ENCODE measurements at regions not wholly inside any gene's neighbourhood (a gene's known extent, or its start where the extent isn't known, plus 50 kb on each side); places are given as distances from the start of the nearest gene placed in this dataset.

DNA sequence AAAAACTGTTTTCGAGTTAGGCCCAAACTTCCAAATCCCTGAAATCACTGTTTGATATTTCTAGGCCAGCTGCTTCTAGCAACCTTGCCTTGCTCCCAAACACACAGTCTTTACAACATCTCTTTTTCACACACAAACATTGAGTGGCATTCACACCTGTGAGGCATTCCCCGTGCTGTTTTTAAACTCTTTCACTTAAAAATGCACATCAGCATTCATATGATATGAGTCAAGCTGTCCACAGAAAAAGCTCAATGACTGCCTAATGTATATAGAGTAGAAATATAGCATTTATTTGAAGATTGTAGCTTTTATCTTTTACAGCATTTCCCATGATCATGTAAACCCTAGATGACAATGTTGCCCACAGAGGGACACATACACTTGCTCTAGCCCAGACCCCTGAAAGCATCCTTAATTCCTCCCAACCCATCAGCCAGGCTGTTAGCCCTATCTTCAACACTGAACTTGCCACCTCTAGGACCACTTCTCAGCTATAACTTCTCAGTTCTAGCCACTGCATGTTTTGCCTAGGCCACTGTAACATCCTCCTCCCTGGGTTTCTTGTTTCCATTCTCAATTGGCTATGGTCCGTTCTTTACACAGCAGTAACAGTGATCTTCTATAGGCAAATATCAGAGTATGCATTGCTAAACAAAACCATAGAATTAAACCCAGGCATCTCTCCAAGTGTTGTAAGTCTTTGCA, 782.6 kb downstream of the DIPK2A start:
- ChIA-PET CTCF (no interaction called here), POLR2A (no interaction called here)
- DNase-seq (no peak), ATAC-seq (no peak)
- Mint-ChIP-seq H3K36me3 (ENCODE audit: low read depth) (no peaks in the 10 kb centered on the region), H3K27me3 (no peaks in the 10 kb centered on the region), H3K27ac (no peak overlapping the region), H3K4me3 (no peak overlapping the region), H3K9me3 (ENCODE audit: low read depth) (no peaks in the 10 kb centered on the region), H3K4me1 (no peaks in the 10 kb centered on the region)
- intact Hi-C loops (cut with DNase I, micrococcal nuclease): no loop called here

DNA sequence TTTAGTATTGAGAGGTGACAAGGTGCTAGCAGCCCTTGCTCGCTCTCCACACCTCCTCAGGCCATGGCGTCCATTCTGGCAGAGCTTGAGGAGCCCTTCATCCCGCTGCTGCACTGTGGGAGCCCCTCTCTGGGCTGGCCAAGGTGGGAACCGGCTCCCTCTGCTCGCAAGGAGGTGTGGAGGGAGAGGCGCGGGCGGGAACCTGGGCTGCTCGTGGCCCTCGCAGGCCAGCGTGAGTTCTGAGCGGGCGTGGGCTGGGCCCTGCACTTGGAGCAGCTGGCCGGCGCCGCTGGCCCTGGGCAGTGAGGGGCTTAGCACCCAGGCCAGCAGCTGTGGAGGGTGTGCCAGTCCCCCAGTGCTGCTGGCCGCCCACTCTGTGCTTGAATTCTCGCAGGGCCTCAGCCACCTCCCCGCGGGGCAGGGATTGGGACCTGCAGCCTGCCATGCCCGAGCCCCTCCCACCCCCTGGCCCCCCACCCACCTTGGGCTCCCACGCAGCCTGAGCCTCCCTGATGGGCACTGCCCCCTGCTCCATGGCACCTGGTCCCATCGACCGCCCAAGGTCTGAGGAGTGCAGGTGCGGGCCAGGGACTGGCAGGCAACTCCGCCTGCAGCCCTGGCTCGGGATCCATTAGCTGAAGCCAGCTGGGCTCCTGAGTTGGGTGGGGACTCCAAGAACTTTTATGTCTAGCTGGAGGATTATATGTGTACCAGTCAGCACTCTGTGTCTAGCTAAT, 785.2 kb downstream of the DIPK2A start:
- Mint-ChIP-seq H3K4me1 (no peaks in the 10 kb centered on the region), H3K9me3 (ENCODE audit: low read depth) (no peaks in the 10 kb centered on the region), H3K27me3 (no peaks in the 10 kb centered on the region), H3K4me3 (no peak overlapping the region), H3K27ac (no peak overlapping the region), H3K36me3 (ENCODE audit: low read depth) (no peaks in the 10 kb centered on the region)
- intact Hi-C loops (cut with DNase I, micrococcal nuclease): no loop called here
- ATAC-seq (no peak), DNase-seq (no peak)
- ChIA-PET CTCF (no interaction called here), POLR2A (no interaction called here)

DNA sequence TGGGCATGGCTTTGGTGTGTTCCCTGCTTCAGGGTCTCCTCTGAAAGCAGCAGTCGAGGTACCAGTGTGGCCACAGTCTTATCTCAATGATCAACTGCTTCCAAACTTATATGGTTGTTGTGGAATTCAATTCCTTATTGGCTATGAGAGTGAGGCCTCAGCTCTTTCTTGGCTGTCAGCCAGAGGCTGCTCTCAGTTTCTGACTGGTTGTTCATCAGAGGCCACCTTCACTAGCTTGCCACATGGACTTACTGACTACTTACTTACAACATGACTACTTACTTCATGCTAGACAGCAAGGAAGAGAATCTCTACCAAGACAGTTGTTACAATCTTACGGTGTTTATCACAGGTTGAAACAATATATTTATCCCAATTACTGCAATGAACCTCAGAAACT, 789.2 kb downstream of the DIPK2A start:
- DNase-seq: no peak
- CTCF ChIA-PET: interaction anchor here (0.6 kb wide), 1 partner anchor 94 kb away, joined by 4 read pairs; no protein-coding TSS in a partner anchor
- H3K9me3 Mint-ChIP-seq (ENCODE audit: low read depth): no peaks in the 10 kb centered on the region
- H3K4me1 Mint-ChIP-seq: no peaks in the 10 kb centered on the region
- intact Hi-C loops (cut with DNase I, micrococcal nuclease): loop anchor here in 1 of 2 experiments (1.0 kb wide), 1 partner anchor 14 kb away; no protein-coding TSS in a partner anchor
- POLR2A ChIA-PET: no interaction called here
- peaks cover 3% of the 10 kb centered on the region for H3K27me3 Mint-ChIP-seq
- ATAC-seq: no peak
- no peaks in the 10 kb centered on the region for H3K36me3 Mint-ChIP-seq (ENCODE audit: low read depth)
- H3K27ac Mint-ChIP-seq: no peak overlapping the region
- H3K4me3 Mint-ChIP-seq: no peak overlapping the region

DNA sequence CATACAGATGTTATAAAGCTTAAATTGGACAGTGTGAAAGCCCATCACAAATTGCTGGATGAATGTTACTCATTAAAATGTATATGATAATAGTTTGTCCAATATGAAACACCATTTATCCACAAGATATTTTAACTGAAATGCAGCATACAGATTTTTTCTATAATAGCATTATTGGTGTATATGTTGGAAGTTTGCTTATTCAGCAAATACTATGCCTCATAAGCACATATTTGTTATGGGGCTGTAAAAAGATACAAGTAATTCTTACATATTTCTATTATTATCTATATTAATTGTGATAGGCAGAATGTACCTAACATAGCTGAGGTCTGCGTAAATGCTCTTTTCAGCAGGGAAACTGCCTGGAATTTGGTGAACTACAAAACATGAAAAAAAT, 790.5 kb downstream of the DIPK2A start:
- H3K9me3 Mint-ChIP-seq (ENCODE audit: low read depth): no peaks in the 10 kb centered on the region
- peaks cover 3% of the 10 kb centered on the region for H3K27me3 Mint-ChIP-seq
- no peak overlapping the region for H3K27ac Mint-ChIP-seq
- ATAC-seq: no peak
- ChIA-PET POLR2A (no interaction called here), CTCF (interaction anchor here (0.7 kb wide), 1 partner anchor 385 kb away, joined by 3 read pairs; no protein-coding TSS in a partner anchor)
- no peaks in the 10 kb centered on the region for H3K36me3 Mint-ChIP-seq (ENCODE audit: low read depth)
- no peak for DNase-seq
- intact Hi-C loops (cut with DNase I, micrococcal nuclease): no loop called here
- no peak overlapping the region for H3K4me3 Mint-ChIP-seq
- H3K4me1 Mint-ChIP-seq: no peaks in the 10 kb centered on the region

DNA sequence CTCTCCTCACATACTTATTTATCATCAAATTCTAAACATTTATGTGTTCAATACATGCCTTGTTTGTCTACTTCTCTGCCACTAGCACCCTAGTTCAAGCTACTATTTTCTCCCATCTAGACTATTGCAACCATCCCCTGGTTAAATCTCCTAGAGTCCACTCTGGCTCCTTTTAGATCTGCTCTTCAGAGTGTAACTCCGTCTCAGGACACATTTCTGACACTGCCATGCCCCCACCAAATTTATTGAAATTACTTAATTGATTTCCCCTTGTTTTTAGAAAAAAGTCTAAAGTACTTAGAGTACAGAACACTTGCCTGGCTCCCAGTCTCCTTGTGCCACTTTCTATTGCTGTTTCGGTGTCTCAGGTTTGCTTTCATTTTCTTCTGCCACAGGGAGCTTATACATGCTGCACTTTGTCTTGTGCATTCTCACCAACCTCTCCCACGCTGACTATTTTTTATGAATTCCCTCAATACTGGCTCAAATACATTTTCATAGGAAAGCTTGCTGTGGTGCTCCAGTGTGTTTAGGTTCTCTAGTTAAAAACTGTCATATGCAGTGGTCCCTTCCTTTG, 792.3 kb downstream of the DIPK2A start:
- ChIA-PET POLR2A (no interaction called here), CTCF (interaction anchor here (0.7 kb wide), 1 partner anchor 150 kb away, joined by 3 read pairs; no protein-coding TSS in a partner anchor)
- intact Hi-C loops (cut with DNase I, micrococcal nuclease): no loop called here
- Mint-ChIP-seq H3K9me3 (ENCODE audit: low read depth) (no peaks in the 10 kb centered on the region), H3K27ac (no peak overlapping the region), H3K4me1 (no peaks in the 10 kb centered on the region), H3K36me3 (ENCODE audit: low read depth) (no peaks in the 10 kb centered on the region), H3K27me3 (peaks cover 3% of the 10 kb centered on the region), H3K4me3 (no peak overlapping the region)
- ATAC-seq: no peak
- DNase-seq: no peak

DNA sequence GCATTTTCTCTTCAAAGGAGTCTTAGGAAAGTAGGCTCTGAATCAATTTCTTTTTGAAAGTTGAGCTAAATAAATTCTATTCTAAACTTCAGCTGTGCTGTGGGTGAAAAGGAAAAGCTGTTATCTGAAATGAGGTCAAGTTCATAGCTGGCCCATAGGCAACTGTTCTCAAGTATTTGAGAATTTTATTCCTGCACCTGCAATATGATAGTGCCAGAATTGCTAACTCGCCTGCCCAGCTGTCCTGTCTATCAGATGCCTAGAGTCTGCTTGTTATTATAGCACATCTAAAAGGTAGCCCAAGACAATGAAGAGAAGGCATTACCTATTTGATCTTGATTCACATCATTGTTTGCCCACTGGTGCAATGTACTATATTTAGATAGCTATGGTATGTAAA, 798.7 kb downstream of the DIPK2A start:
- Mint-ChIP-seq H3K4me1 (no peaks in the 10 kb centered on the region), H3K9me3 (ENCODE audit: low read depth) (no peaks in the 10 kb centered on the region), H3K27me3 (no peaks in the 10 kb centered on the region), H3K36me3 (ENCODE audit: low read depth) (no peaks in the 10 kb centered on the region), H3K27ac (no peak overlapping the region), H3K4me3 (no peak overlapping the region)
- CTCF ChIA-PET: no interaction called here
- intact Hi-C loops (cut with DNase I, micrococcal nuclease): no loop called here
- no peak for ATAC-seq
- no peak for DNase-seq
- POLR2A ChIA-PET: no interaction called here

DNA sequence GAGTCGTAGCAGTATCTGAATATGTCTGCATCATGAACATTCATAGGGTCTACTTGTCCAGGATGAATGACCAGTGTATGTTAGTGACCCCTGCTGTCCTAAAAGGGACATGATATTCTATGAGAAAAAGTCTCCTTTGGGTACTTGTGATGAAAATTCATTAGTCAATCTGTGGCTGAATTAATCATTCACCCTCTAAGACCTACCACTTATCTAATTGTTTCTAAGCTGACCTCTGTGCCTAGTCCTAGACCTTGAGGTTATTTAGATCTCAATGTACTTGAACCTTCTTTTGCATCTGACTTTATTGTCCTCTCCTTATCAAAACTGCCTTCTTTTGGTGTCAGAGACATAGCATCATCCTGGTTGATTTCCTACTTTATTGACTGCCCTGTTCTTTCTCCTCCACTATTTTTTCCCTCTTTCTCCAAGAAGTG, 799.3 kb downstream of the DIPK2A start:
- CTCF ChIA-PET: no interaction called here
- DNase-seq (no peak), ATAC-seq (no peak)
- Mint-ChIP-seq H3K27ac (no peak overlapping the region), H3K9me3 (ENCODE audit: low read depth) (no peaks in the 10 kb centered on the region), H3K4me1 (no peaks in the 10 kb centered on the region), H3K27me3 (no peaks in the 10 kb centered on the region), H3K4me3 (no peak overlapping the region), H3K36me3 (ENCODE audit: low read depth) (no peaks in the 10 kb centered on the region)
- intact Hi-C loops (cut with DNase I, micrococcal nuclease): no loop called here
- POLR2A ChIA-PET: no interaction called here

DNA sequence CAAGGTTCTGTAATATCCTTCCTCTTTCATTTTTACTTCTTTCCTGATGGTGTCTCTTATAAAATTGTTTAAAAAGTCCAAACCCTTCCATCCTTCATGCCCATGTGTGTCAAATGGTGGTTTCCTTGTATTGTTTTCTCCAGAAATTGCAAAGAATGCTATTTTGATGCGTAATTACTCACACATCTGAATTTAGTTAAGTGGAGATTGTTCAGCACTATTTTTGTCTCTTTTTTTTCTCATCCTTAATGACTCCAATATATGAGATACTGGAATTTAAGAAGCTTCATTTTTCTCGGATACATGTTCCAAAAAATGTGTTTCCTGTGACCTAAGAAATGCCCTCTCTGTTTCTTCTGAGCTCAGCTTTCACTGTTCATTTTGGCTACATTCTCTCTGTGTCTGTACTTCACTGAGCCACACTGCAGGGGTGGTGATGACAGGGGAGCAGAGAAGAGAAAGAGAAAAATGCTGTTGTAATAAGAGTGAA, 799.8 kb downstream of the DIPK2A start:
- no peaks in the 10 kb centered on the region for H3K9me3 Mint-ChIP-seq (ENCODE audit: low read depth)
- H3K4me3 Mint-ChIP-seq: no peak overlapping the region

DNA sequence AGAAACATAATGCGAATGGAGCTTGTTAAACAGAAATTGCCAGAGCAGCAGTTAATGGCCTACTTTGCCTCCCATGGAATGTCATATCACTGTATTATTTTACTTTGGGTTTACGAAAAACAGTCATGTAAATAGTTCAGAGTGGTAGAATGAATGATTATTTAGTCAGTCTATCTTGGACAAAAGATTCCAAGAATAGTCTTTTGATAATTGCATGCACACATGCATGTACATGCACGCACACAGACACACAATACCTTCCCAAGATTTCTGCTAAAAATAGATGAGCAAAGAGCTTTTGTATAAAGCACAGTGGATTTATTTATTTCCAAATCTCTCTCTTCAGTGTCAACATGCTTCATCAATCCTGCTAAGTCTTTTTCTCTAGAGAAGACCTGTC, 800.7 kb downstream of the DIPK2A start:
- no peak overlapping the region for H3K27ac Mint-ChIP-seq
- no peak overlapping the region for H3K4me3 Mint-ChIP-seq
- no peaks in the 10 kb centered on the region for H3K27me3 Mint-ChIP-seq
- no peaks in the 10 kb centered on the region for H3K9me3 Mint-ChIP-seq (ENCODE audit: low read depth)
- ChIA-PET CTCF (interaction anchor here (0.9 kb wide), 1 partner anchor 9 kb away, joined by 3 read pairs; no protein-coding TSS in a partner anchor), POLR2A (no interaction called here)
- no peak for ATAC-seq
- intact Hi-C loops (cut with DNase I, micrococcal nuclease): no loop called here
- no peaks in the 10 kb centered on the region for H3K4me1 Mint-ChIP-seq
- DNase-seq: no peak
- no peaks in the 10 kb centered on the region for H3K36me3 Mint-ChIP-seq (ENCODE audit: low read depth)

More for the DNA sequence above, 799.8 kb downstream of the DIPK2A start:
- ATAC-seq: no peak
- Mint-ChIP-seq H3K27me3 (no peaks in the 10 kb centered on the region), H3K27ac (no peak overlapping the region), H3K36me3 (ENCODE audit: low read depth) (no peaks in the 10 kb centered on the region), H3K4me1 (no peaks in the 10 kb centered on the region)
- CTCF ChIA-PET: no interaction called here
- POLR2A ChIA-PET: no interaction called here
- no peak for DNase-seq
- intact Hi-C loops (cut with DNase I, micrococcal nuclease): no loop called here

DNA sequence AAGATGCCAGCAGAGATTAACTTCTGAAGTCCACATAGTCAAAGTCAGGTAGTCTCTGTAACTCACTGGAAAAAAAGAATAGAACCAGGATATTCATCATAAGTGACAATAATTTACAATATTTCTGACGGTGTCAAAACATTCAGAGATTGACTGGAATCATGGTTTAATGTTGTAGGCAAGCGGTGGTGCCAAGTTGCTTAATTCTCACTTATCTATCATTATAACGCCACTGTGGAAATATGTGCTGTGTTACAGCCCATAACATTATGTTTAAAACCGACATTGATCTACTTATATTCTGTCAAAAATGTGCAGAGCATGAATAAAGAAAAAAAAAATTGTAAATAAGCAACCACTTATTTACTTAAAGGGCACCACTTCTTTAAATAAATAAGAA, 801.7 kb downstream of the DIPK2A start:
- H3K36me3 Mint-ChIP-seq (ENCODE audit: low read depth): no peaks in the 10 kb centered on the region
- H3K9me3 Mint-ChIP-seq (ENCODE audit: low read depth): no peaks in the 10 kb centered on the region
- H3K27me3 Mint-ChIP-seq: no peaks in the 10 kb centered on the region
- no peak overlapping the region for H3K4me3 Mint-ChIP-seq
- POLR2A ChIA-PET: no interaction called here
- DNase-seq (no peak), ATAC-seq (no peak)
- CTCF ChIA-PET: interaction anchor here (0.9 kb wide), 1 partner anchor 10 kb away, joined by 3 read pairs; no protein-coding TSS in a partner anchor
- H3K4me1 Mint-ChIP-seq: no peaks in the 10 kb centered on the region
- intact Hi-C loops (cut with DNase I, micrococcal nuclease): no loop called here
- H3K27ac Mint-ChIP-seq: no peak overlapping the region

DNA sequence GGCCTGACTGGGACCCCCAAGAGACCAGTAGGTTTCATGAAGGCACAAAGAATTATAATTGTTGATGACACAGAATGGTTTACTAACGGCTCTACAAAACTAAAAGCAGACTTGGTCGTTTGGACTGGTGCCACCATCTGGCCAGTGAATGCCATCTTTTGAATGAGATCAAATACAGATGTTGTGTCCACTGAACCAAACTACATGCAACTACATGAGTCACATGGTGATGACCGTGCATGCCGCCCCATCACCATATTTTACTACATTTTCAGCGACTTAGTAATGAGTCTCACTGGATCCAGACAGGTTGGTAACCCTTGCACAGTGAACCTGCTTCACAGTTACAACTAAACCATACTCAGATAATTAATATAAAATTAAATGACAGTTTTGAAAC, 803.3 kb downstream of the DIPK2A start:
- Mint-ChIP-seq H3K4me1 (no peaks in the 10 kb centered on the region), H3K36me3 (ENCODE audit: low read depth) (no peaks in the 10 kb centered on the region), H3K9me3 (ENCODE audit: low read depth) (no peaks in the 10 kb centered on the region), H3K27me3 (no peaks in the 10 kb centered on the region), H3K27ac (no peak overlapping the region), H3K4me3 (no peak overlapping the region)
- ATAC-seq: no peak
- intact Hi-C loops (cut with DNase I, micrococcal nuclease): loop anchor here in 1 of 2 experiments (1.0 kb wide), 1 partner anchor 14 kb away; no protein-coding TSS in a partner anchor
- CTCF ChIA-PET: no interaction called here
- POLR2A ChIA-PET: no interaction called here
- no peak for DNase-seq

DNA sequence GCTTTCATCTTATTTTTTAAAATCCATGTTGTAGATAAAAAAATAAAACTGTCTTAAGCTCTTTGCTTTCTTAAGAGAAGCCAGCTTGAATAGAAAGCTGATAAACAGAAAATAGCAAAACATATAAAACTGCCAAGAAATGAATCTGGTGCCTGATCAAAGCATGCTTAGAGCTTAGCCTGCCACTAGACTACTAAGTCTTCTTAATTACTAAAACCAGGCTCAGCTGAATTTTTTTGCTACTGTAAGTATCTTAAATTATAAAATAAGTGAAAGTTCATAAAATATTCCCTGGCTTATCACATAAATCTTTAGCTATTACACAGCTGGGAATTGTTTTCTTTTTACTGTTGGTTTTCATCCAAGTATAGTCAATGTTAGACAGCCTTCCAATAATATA, 803.9 kb downstream of the DIPK2A start:
- H3K4me3 Mint-ChIP-seq: no peak overlapping the region
- DNase-seq (no peak), ATAC-seq (no peak)
- intact Hi-C loops (cut with DNase I, micrococcal nuclease): loop anchor here in 1 of 2 experiments (1.0 kb wide), 1 partner anchor 14 kb away; no protein-coding TSS in a partner anchor
- H3K36me3 Mint-ChIP-seq (ENCODE audit: low read depth): no peaks in the 10 kb centered on the region
- CTCF ChIA-PET: no interaction called here
- no peaks in the 10 kb centered on the region for H3K4me1 Mint-ChIP-seq
- POLR2A ChIA-PET: no interaction called here
- no peaks in the 10 kb centered on the region for H3K9me3 Mint-ChIP-seq (ENCODE audit: low read depth)
- no peak overlapping the region for H3K27ac Mint-ChIP-seq
- H3K27me3 Mint-ChIP-seq: no peaks in the 10 kb centered on the region

Measured in activated CD4-positive, alpha-beta T cell treated with anti-CD3 and anti-CD28 coated beads for 36 hours (primary cell).